Caco-2 (cell line): ENCODE measurements at regions not wholly inside any gene's neighbourhood (a gene's known extent, or its start where the extent isn't known, plus 50 kb on each side); places are given as distances from the start of the nearest gene placed in this dataset.

Experiments used
- BruUV-seq: library from RNA; stranded (reverse); fragments of 400-500 nt; replicated peaks from 2 replicates; lab custom pipeline; 2021; lab: Mats Ljungman, UMichigan
- CTCF ChIA-PET: fragments of 300-600 bp; sonication (Branson Sonifier 250); formaldehyde crosslinking; loops from one replicate; lab custom pipeline; 2022; ENCODE audit warnings: antibody characterized with exemption; lab: Charles Lee
- POLR2A ChIA-PET: fragments of 300-600 bp; sonication (Branson Sonifier 250); formaldehyde crosslinking; loops from one replicate; lab custom pipeline; 2022; ENCODE audit warnings: antibody characterized with exemption; lab: Charles Lee
- DNase-seq, 2 experiments: peaks; one replicate each; pipeline versions ENCODE4 v3.0.0 to v3.0.0-alpha.2; 2020 to 2022
- H3K27me3 ChIP-seq: replicated peaks from 2 replicates; pipeline ENCODE4 v1.6.0; 2011; ENCODE audit warnings: low read length; ENCODE audit not compliant: control insufficient read depth, insufficient read depth
- H3K36me3 ChIP-seq: 2 replicates; pipeline ENCODE4 v1.5.1; 2011; ENCODE audit warnings: low read length; ENCODE audit not compliant: control insufficient read depth, insufficient read depth
- H3K4me1 ChIP-seq: fragments of 250-450 bp; sonication (Bioruptor Pico); 2 replicates; pipeline ENCODE4 v1.5.1; 2020; ENCODE audit warnings: mild to moderate bottlenecking
- H3K4me3 ChIP-seq: 2 replicates; pipeline ENCODE4 v1.5.1; 2011; ENCODE audit warnings: low read depth, mild to moderate bottlenecking, control low read depth, low read length
- H3K9me3 ChIP-seq: fragments of 250-450 bp; sonication (Bioruptor Pico); 2 replicates; pipeline ENCODE4 v1.5.1; 2020; ENCODE audit warnings: mild to moderate bottlenecking, moderate library complexity
- H3K27ac Mint-ChIP-seq: one replicate; pipeline ENCODE4 v1.8.0; 2022; ENCODE audit warnings: mixed read lengths; ENCODE audit not compliant: unreplicated experiment
- H3K27me3 Mint-ChIP-seq: one replicate; pipeline ENCODE4 v1.8.0; 2022; ENCODE audit warnings: mixed read lengths; ENCODE audit not compliant: insufficient read depth, unreplicated experiment
- H3K36me3 Mint-ChIP-seq: one replicate; pipeline ENCODE4 v1.8.0; 2022; ENCODE audit warnings: mild to moderate bottlenecking, mixed read lengths; ENCODE audit not compliant: insufficient read depth, unreplicated experiment
- H3K4me1 Mint-ChIP-seq: one replicate; pipeline ENCODE4 v1.8.0; 2022; ENCODE audit warnings: low read depth, mixed read lengths; ENCODE audit not compliant: unreplicated experiment
- H3K4me3 Mint-ChIP-seq: one replicate; pipeline ENCODE4 v1.8.0; 2022; ENCODE audit warnings: mild to moderate bottlenecking, moderate library complexity, mixed read lengths; ENCODE audit not compliant: unreplicated experiment
- H3K9me3 Mint-ChIP-seq: one replicate; pipeline ENCODE4 v1.8.0; 2022; ENCODE audit warnings: mixed read lengths; ENCODE audit not compliant: unreplicated experiment
- CTCF ChIP-seq, 2 experiments: fragments of 200-600 bp in 1 of 2; IDR thresholded peaks; 1 replicate in 1 of 2; 2 replicates in 1 of 2; pipeline versions ENCODE4 v1.5.1 to v1.8.0; 2011 to 2022; ENCODE audit warnings: antibody characterized with exemption in 1 of 2, control low read depth in 1 of 2, inconsistent platforms in 1 of 2, low read depth in 1 of 2, low read length in 1 of 2, mild to moderate bottlenecking in 1 of 2, moderate library complexity in 1 of 2; ENCODE audit not compliant: insufficient read depth in 1 of 2, severe bottlenecking in 1 of 2, unreplicated experiment in 1 of 2
- intact Hi-C: fragments of 100-400 bp; cut with micrococcal nuclease; formaldehyde crosslinking; loops from one replicate; pipeline ENCODE4 v1.10.0; 2022; ENCODE audit not compliant: unreplicated experiment

- TF ChIP-seq CTCF (IDR thresholded peaks at IDR 0.05; ENCODE audit: insufficient read depth in 1 of 2, low read depth in 1 of 2, low read length in 1 of 2, severe bottlenecking in 1 of 2, unreplicated experiment in 1 of 2): no peak
- no peak for DNase-seq
- no peaks in the 10 kb centered on the region for H3K36me3 Mint-ChIP-seq
- Histone ChIP-seq H3K27me3 (no peaks in the 10 kb centered on the region), H3K9me3 (no peaks in the 10 kb centered on the region), H3K4me3 (no peak overlapping the region), H3K4me1 (0 out of 2 replicates have a peak, but pooled peaks cover 6% of the 10 kb centered on the region), H3K36me3 (no peaks in the 10 kb centered on the region)
- no peaks in the 10 kb centered on the region for H3K4me1 Mint-ChIP-seq
- H3K4me3 Mint-ChIP-seq: no peak overlapping the region
- no peak overlapping the region for H3K27ac Mint-ChIP-seq
- no peaks in the 10 kb centered on the region for H3K27me3 Mint-ChIP-seq
- no TSS peak for BruUV-seq
- H3K9me3 Mint-ChIP-seq: peaks cover 7% of the 10 kb centered on the region
- CTCF ChIA-PET: no interaction called here
- POLR2A ChIA-PET: no interaction called here
- intact Hi-C loops: no loop called here
These were observed 251.1 kb upstream of the CD180 start for GRCh38 chr5:67447732-67448131.

GRCh38 chr5:67437905-67438845 is 241.6 kb upstream of the CD180 start:
- H3K27me3 Mint-ChIP-seq: no peaks in the 10 kb centered on the region
- no peak overlapping the region for H3K4me3 ChIP-seq
- H3K36me3 Mint-ChIP-seq: no peaks in the 10 kb centered on the region
- H3K36me3 ChIP-seq: no peaks in the 10 kb centered on the region
- H3K27me3 ChIP-seq: no peaks in the 10 kb centered on the region
- H3K4me1 ChIP-seq: no peaks in the 10 kb centered on the region
- no peak overlapping the region for H3K4me3 Mint-ChIP-seq
- ChIA-PET POLR2A (no interaction called here), CTCF (no interaction called here)
- H3K27ac Mint-ChIP-seq: no peak overlapping the region
- H3K9me3 ChIP-seq: peaks cover under 1% of the 10 kb centered on the region
- no TSS peak for BruUV-seq
- TF ChIP-seq CTCF (IDR thresholded peaks at IDR 0.05; ENCODE audit: insufficient read depth in 1 of 2, low read depth in 1 of 2, low read length in 1 of 2, severe bottlenecking in 1 of 2, unreplicated experiment in 1 of 2): no peak
- DNase-seq: no peak
- intact Hi-C loops: no loop called here
- peaks cover 10% of the 10 kb centered on the region for H3K9me3 Mint-ChIP-seq
- peaks cover 6% of the 10 kb centered on the region for H3K4me1 Mint-ChIP-seq

- H3K4me3 ChIP-seq: no peak overlapping the region
- H3K27ac Mint-ChIP-seq: no peak overlapping the region
- peaks cover 4% of the 10 kb centered on the region; the same call in 1 of the 2 replicates for H3K9me3 ChIP-seq
- POLR2A ChIA-PET: no interaction called here
- H3K4me1 Mint-ChIP-seq: peaks cover 6% of the 10 kb centered on the region
- no TSS peak for BruUV-seq
- no peaks in the 10 kb centered on the region for H3K4me1 ChIP-seq
- no peaks in the 10 kb centered on the region for H3K27me3 Mint-ChIP-seq
- TF ChIP-seq CTCF (IDR thresholded peaks at IDR 0.05; ENCODE audit: insufficient read depth in 1 of 2, low read depth in 1 of 2, low read length in 1 of 2, severe bottlenecking in 1 of 2, unreplicated experiment in 1 of 2): no peak
- no peaks in the 10 kb centered on the region for H3K36me3 ChIP-seq
- no peak overlapping the region for H3K4me3 Mint-ChIP-seq
- no peaks in the 10 kb centered on the region for H3K36me3 Mint-ChIP-seq
- DNase-seq: no peak
- CTCF ChIA-PET: no interaction called here
- peaks cover 10% of the 10 kb centered on the region for H3K9me3 Mint-ChIP-seq
- H3K27me3 ChIP-seq: no peaks in the 10 kb centered on the region
- intact Hi-C loops: no loop called here
These were observed 238.4 kb upstream of the CD180 start for GRCh38 chr5:67435032-67435431.
